Sigmoid colon (tissue), 4 donors: ENCODE measurements at regions not wholly inside any gene's neighbourhood (a gene's known extent, or its start where the extent isn't known, plus 50 kb on each side); places are given as distances from the start of the nearest gene placed in this dataset.

Experiments
- POLR2AphosphoS5 ChIP-seq, 4 donors: sonication (generic); formaldehyde crosslinking; IDR thresholded peaks; one replicate each; pipeline ENCODE4 v1.6.1; 2017; ENCODE audit warnings: antibody characterized with exemption in 4 of 4
- TF ChIP-seq, protein P1 (sequence below), 4 experiments: fragments of 450-650 bp in 3 of 4; fragments of 200-600 bp in 1 of 4; IDR thresholded peaks; one replicate each; pipeline ENCODE4 v1.5.1; 2016 to 2019; ENCODE audit warnings: antibody characterized with exemption in 4 of 4, mild to moderate bottlenecking in 3 of 4, moderate library complexity in 2 of 4

DNA sequence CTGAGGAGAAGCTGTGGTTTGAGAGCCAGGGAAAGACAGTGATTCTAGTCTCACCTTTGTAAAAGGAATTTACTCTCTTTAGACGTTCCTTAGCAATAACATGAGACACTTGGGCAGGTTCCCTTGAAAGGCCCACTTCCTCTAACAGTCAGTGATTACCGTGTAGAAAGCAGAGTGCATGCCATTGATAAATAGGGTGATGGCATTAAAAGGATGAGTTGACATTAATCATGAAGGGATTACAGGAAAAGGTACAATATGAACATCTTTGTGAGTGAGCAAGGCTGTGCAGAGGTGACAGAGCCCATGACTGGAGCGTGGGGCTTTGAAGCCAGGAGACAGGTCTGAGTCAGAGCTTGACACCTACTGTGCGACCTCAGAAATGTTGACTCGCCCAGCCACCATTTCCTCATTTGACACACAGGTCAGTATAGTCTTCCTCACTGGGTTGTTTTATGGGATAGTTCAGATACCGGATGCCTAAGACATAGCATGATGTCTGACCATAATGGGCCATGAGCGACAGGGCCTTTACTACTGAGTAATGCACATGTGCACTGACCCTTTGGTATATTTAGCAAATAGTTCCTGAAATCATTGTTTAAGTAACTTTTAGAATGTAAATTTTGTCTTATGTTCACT lies 341.7 kb upstream of the MTNR1B start:
- TF ChIP-seq, protein P1, sequence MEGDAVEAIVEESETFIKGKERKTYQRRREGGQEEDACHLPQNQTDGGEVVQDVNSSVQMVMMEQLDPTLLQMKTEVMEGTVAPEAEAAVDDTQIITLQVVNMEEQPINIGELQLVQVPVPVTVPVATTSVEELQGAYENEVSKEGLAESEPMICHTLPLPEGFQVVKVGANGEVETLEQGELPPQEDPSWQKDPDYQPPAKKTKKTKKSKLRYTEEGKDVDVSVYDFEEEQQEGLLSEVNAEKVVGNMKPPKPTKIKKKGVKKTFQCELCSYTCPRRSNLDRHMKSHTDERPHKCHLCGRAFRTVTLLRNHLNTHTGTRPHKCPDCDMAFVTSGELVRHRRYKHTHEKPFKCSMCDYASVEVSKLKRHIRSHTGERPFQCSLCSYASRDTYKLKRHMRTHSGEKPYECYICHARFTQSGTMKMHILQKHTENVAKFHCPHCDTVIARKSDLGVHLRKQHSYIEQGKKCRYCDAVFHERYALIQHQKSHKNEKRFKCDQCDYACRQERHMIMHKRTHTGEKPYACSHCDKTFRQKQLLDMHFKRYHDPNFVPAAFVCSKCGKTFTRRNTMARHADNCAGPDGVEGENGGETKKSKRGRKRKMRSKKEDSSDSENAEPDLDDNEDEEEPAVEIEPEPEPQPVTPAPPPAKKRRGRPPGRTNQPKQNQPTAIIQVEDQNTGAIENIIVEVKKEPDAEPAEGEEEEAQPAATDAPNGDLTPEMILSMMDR (IDR thresholded peaks at IDR 0.05): no peak
- no peak for TF ChIP-seq POLR2AphosphoS5 (IDR thresholded peaks at IDR 0.05)
